Dedifferentiated amniotic fluid mesenchymal stem cell (primary cell): ENCODE measurements at regions not wholly inside any gene's neighbourhood (a gene's known extent, or its start where the extent isn't known, plus 50 kb on each side); places are given as distances from the start of the nearest gene placed in this dataset.

Experiments used
- DNase-seq: peaks from one replicate; pipeline ENCODE4 v3.0.0-alpha.2; 2016; ENCODE audit errors: extremely low spot score

- DNase-seq: no peak
Measured at GRCh38 chr5:168031614-168032013, 259.8 kb upstream of the WWC1 start.

GRCh38 chr5:168039039-168039438 lies 252.4 kb upstream of the WWC1 start:
- no peak for DNase-seq

- no peak for DNase-seq
Measured at GRCh38 chr5:168039566-168040248, 251.7 kb upstream of the WWC1 start.

GRCh38 chr5:168041583-168041982 lies 249.9 kb upstream of the WWC1 start:
- no peak for DNase-seq

- no peak for DNase-seq
Measured at GRCh38 chr5:168042284-168043068, 249.0 kb upstream of the WWC1 start.

- DNase-seq: no peak
Measured at GRCh38 chr5:168046163-168046562, 245.3 kb upstream of the WWC1 start.

- no peak for DNase-seq
Measured at GRCh38 chr5:168047043-168047668, 244.3 kb upstream of the WWC1 start.

GRCh38 chr5:168047669-168048111 lies 243.8 kb upstream of the WWC1 start:
- no peak for DNase-seq

- DNase-seq: no peak
Measured at GRCh38 chr5:168048486-168048885, 243.0 kb upstream of the WWC1 start.

- no peak for DNase-seq
Measured at GRCh38 chr5:168052686-168053085, 238.8 kb upstream of the WWC1 start.

- DNase-seq: no peak
Measured at GRCh38 chr5:168054091-168054490, 237.4 kb upstream of the WWC1 start.

GRCh38 chr5:168055141-168055683 lies 236.2 kb upstream of the WWC1 start:
- no peak for DNase-seq

- no peak for DNase-seq
Measured at GRCh38 chr5:168055961-168056360, 235.5 kb upstream of the WWC1 start.

GRCh38 chr5:168056499-168057182 lies 234.8 kb upstream of the WWC1 start:
- DNase-seq: no peak

- DNase-seq: no peak
Measured at GRCh38 chr5:168057905-168058304, 233.5 kb upstream of the WWC1 start.

- DNase-seq: no peak
Measured at GRCh38 chr5:168059131-168059530, 232.3 kb upstream of the WWC1 start.

GRCh38 chr5:168062239-168062638 lies 229.2 kb upstream of the WWC1 start:
- DNase-seq: no peak

GRCh38 chr5:168064457-168064856 lies 227.0 kb upstream of the WWC1 start:
- no peak for DNase-seq

- DNase-seq: no peak
Measured at GRCh38 chr5:168064933-168065622, 226.4 kb upstream of the WWC1 start.

- no peak for DNase-seq
Measured at GRCh38 chr5:168066536-168067208, 224.8 kb upstream of the WWC1 start.

GRCh38 chr5:168070761-168071160 lies 220.7 kb upstream of the WWC1 start:
- no peak for DNase-seq
